Heart right ventricle (tissue), 16 donors: ENCODE measurements at regions not wholly inside any gene's neighbourhood (a gene's known extent, or its start where the extent isn't known, plus 50 kb on each side); places are given as distances from the start of the nearest gene placed in this dataset.

Source experiments
- ATAC-seq, 8 donors: fragments of 200-7000 bp; cut with Tn5 transposase; one replicate each; pipeline ENCODE4 v1.9.1; 2020; ENCODE audit warnings: mild to moderate bottlenecking in 8 of 8, moderate library complexity in 8 of 8, moderate number of reproducible peaks in 1 of 8
- DNase-seq, 2 donors: peaks; one replicate each; pipeline ENCODE4 v3.0.0-alpha.2; 2020
- H3K27ac ChIP-seq, 10 donors: fragments of 200-600 bp; sonication (generic) in 2 of 10; one replicate each; pipeline versions ENCODE4 v1.5.0 to v1.8.0; 2020 to 2022; ENCODE audit warnings: mild to moderate bottlenecking in 3 of 10
- H3K27me3 ChIP-seq, 7 donors: fragments of 200-600 bp; one replicate each; pipeline ENCODE4 v1.8.0; 2021 to 2022; ENCODE audit warnings: mild to moderate bottlenecking in 2 of 7
- H3K36me3 ChIP-seq, 9 donors: fragments of 200-600 bp; sonication (generic) in 1 of 9; one replicate each; pipeline versions ENCODE4 v1.5.0 to v1.8.0; 2020 to 2022; ENCODE audit warnings: mild to moderate bottlenecking in 2 of 9
- H3K4me1 ChIP-seq, 9 donors: fragments of 200-600 bp; sonication (generic) in 1 of 9; one replicate each; pipeline versions ENCODE4 v1.5.0 to v1.8.0; 2020 to 2022; ENCODE audit warnings: mild to moderate bottlenecking in 4 of 9
- H3K4me3 ChIP-seq, 10 donors: fragments of 200-600 bp; sonication (generic) in 2 of 10; one replicate each; pipeline versions ENCODE4 v1.5.0 to v1.8.0; 2020 to 2022; ENCODE audit warnings: mild to moderate bottlenecking in 7 of 10, moderate library complexity in 2 of 10
- H3K9me3 ChIP-seq, 11 donors: fragments of 200-600 bp in 10 of 11; sonication (generic) in 2 of 11; one replicate each; pipeline versions ENCODE4 v1.5.0 to v1.8.0; 2013 to 2022; ENCODE audit warnings: mild to moderate bottlenecking in 2 of 11, control low read depth in 1 of 11, moderate library complexity in 1 of 11
- WGBS, 2 donors: extraction: QIAGEN DNeasy Blood & Tissue Kit; methylation state at CpG; one replicate each; pipeline ENCODE4 v1.1.7; 2013; ENCODE audit warnings: inconsistent platforms in 1 of 2; 5-methylcytosine and 5-hydroxymethylcytosine counted together
- intact Hi-C, 10 donors: fragments of 100-400 bp; cut with DNase I; formaldehyde crosslinking; loops; one replicate each; pipeline versions ENCODE4 v1.11.1 to v1.14.2; 2022
- TF ChIP-seq, protein P1 (sequence below), 9 donors: fragments of 200-600 bp; sonication (generic) in 2 of 9; IDR thresholded peaks; one replicate each; pipeline versions ENCODE4 v1.5.0 to v1.8.0; 2021 to 2022; ENCODE audit warnings: antibody characterized with exemption in 9 of 9, mild to moderate bottlenecking in 5 of 9, moderate library complexity in 1 of 9
- donor health status: Arrhythmogenic right ventricular cardiomyopathy.
- donor health status: ischemic (EF 13 %, LVEDD 7.1; RV severe dilation, severe dysfunction).
- donor health status: healthy with polysubstance abuse.
- donor health status: DM: no; HTN: yes; CAD: no.
- donor health status: DM: no; HTN: no; CAD: no.
- donor health status: ischemic (EF 25% LVEDD 6.9; RV normal size, moderate dysfunction).
- donor health status: ischemic (EF 25% LVEDD 5.7; RV mildly dilated, moderate dysfunction).
- donor health status: healthy.
- donor health status: DM: yes; HTN: yes; CAD: no.
- donor health status: Ischemic cardiomyopathy.
- donor health status: ischemic (EF 35%, LVEDD 5.7; RV mildly dilated, moderate dysfunction).
- donor health status: nonischemic (EF 11% LVEDD 7.7; RV severe dilation, severe dysfunction).
- donor health status: DM: yes; HTN: yes; CAD: no.
- donor health status: PGD.
- donor health status: ischemic (EF 29% LVEDD 5.4; RV normal size, mild dysfunction).
- donor health status: nonischemic (EF 23%, LVEDD 6.1; RV moderate dilation, normal function).

GRCh38 chr13:80504453-80504852 lies 163.5 kb upstream of the SPRY2 start:
- Histone ChIP-seq H3K36me3 (no peaks in the 10 kb centered on the region), H3K4me1 (peaks cover 0 to 19% (median 0%) of the 10 kb centered on the region in 9 donors), H3K27me3 (no peaks in the 10 kb centered on the region), H3K4me3 (no peak overlapping the region), H3K27ac (peak overlapping the region in 9 of 10 donors; percentile 29 to 76 (median 56)), H3K9me3 (peaks cover 0 to 22% (median 4%) of the 10 kb centered on the region in 11 donors)
- ATAC-seq (peak; percentile 41 to 95 (median 86)), DNase-seq (peak in 1 of 2 donors; percentile 14)
- 33 to 39% methylated on average over 4 of the region's 4 CpGs for WGBS, 2 donors
- intact Hi-C loops: no loop called here
- TF ChIP-seq, protein P1, sequence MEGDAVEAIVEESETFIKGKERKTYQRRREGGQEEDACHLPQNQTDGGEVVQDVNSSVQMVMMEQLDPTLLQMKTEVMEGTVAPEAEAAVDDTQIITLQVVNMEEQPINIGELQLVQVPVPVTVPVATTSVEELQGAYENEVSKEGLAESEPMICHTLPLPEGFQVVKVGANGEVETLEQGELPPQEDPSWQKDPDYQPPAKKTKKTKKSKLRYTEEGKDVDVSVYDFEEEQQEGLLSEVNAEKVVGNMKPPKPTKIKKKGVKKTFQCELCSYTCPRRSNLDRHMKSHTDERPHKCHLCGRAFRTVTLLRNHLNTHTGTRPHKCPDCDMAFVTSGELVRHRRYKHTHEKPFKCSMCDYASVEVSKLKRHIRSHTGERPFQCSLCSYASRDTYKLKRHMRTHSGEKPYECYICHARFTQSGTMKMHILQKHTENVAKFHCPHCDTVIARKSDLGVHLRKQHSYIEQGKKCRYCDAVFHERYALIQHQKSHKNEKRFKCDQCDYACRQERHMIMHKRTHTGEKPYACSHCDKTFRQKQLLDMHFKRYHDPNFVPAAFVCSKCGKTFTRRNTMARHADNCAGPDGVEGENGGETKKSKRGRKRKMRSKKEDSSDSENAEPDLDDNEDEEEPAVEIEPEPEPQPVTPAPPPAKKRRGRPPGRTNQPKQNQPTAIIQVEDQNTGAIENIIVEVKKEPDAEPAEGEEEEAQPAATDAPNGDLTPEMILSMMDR (IDR thresholded peaks at IDR 0.05): no peak

- TF ChIP-seq, protein P1 (IDR thresholded peaks at IDR 0.05): no peak
- Histone ChIP-seq H3K9me3 (peaks cover 0 to 22% (median 4%) of the 10 kb centered on the region in 11 donors), H3K4me1 (peaks cover 0 to 19% (median 0%) of the 10 kb centered on the region in 9 donors), H3K36me3 (no peaks in the 10 kb centered on the region), H3K27ac (no peak overlapping the region), H3K4me3 (no peak overlapping the region), H3K27me3 (no peaks in the 10 kb centered on the region)
- ATAC-seq: peak in 1 of 8 donors; percentile 7
- intact Hi-C loops: no loop called here
- DNase-seq: no peak
These were observed 161.4 kb upstream of the SPRY2 start for GRCh38 chr13:80502359-80502758.

- Histone ChIP-seq H3K36me3 (no peaks in the 10 kb centered on the region), H3K27me3 (no peaks in the 10 kb centered on the region), H3K4me1 (peaks cover 0 to 19% (median 0%) of the 10 kb centered on the region in 9 donors), H3K9me3 (peaks cover 0 to 19% (median 4%) of the 10 kb centered on the region in 11 donors), H3K27ac (no peak overlapping the region), H3K4me3 (no peak overlapping the region)
- TF ChIP-seq, protein P1 (IDR thresholded peaks at IDR 0.05): no peak
- DNase-seq: no peak
- ATAC-seq: no peak
- WGBS, 2 donors: 77 to 91% methylated on average over 3 of the region's 3 CpGs
- intact Hi-C loops: no loop called here
These were observed 160.6 kb upstream of the SPRY2 start for GRCh38 chr13:80501556-80501955.

GRCh38 chr13:80499536-80500290 lies 158.8 kb upstream of the SPRY2 start:
- intact Hi-C loops: no loop called here
- WGBS, 2 donors: 70 to 83% methylated on average over 4 of the region's 4 CpGs
- no peaks in the 10 kb centered on the region for H3K27me3 ChIP-seq
- peak overlapping the region in 5 of 10 donors; percentile 25 to 67 (median 30) for H3K27ac ChIP-seq
- ATAC-seq (peak in 2 of 8 donors; percentile 49 to 64), DNase-seq (no peak)
- peaks cover 0 to 21% (median 0%) of the 10 kb centered on the region in 9 donors for H3K4me1 ChIP-seq
- H3K9me3 ChIP-seq: peaks cover 0 to under 1% (median 0%) of the 10 kb centered on the region in 11 donors
- no peaks in the 10 kb centered on the region for H3K36me3 ChIP-seq
- TF ChIP-seq, protein P1 (IDR thresholded peaks at IDR 0.05): no peak
- no peak overlapping the region for H3K4me3 ChIP-seq
